AG04450 (cell line): ENCODE measurements at regions not wholly inside any gene's neighbourhood (a gene's known extent, or its start where the extent isn't known, plus 50 kb on each side); places are given as distances from the start of the nearest gene placed in this dataset.
A peak's percentile ranks its signal among the peaks of the same experiment; 100 is the strongest.

Experiments
- CTCF ChIA-PET: fragments of 300-600, 350-600 bp; formaldehyde crosslinking; extraction: SDS; loops from one replicate; lab custom pipeline; 2022; ENCODE audit warnings: antibody characterized with exemption, inconsistent platforms; lab: Charles Lee
- POLR2A ChIA-PET: fragments of 350-600 bp; formaldehyde crosslinking; extraction: SDS; loops from one replicate; lab custom pipeline; 2021; ENCODE audit warnings: antibody characterized with exemption, inconsistent platforms; lab: Yijun Ruan, JAX
- DNase-seq: peaks from one replicate; pipeline ENCODE4 v3.0.0-alpha.2; 2011; ENCODE audit warnings: low read depth, low spot score
- H3K27ac ChIP-seq: one replicate; pipeline ENCODE4 v1.5.1; 2012; ENCODE audit warnings: low read depth, low read length, control low read depth
- H3K27me3 ChIP-seq: one replicate; pipeline ENCODE4 v1.6.0; 2012; ENCODE audit warnings: low read length; ENCODE audit not compliant: control insufficient read depth, insufficient read depth
- H3K4me3 ChIP-seq: 2 replicates; pipeline ENCODE4 v1.5.1; 2011; ENCODE audit warnings: mild to moderate bottlenecking, low read depth, low read length, control low read depth
- H3K9me3 ChIP-seq: 2 replicates; pipeline ENCODE4 v1.5.1; 2012; ENCODE audit warnings: low read length; ENCODE audit not compliant: control insufficient read depth, insufficient read depth
- CTCF ChIP-seq: IDR thresholded peaks from 2 replicates; pipeline ENCODE4 v1.5.1; 2011; ENCODE audit warnings: low read depth, low read length, control low read depth, inconsistent platforms

DNA sequence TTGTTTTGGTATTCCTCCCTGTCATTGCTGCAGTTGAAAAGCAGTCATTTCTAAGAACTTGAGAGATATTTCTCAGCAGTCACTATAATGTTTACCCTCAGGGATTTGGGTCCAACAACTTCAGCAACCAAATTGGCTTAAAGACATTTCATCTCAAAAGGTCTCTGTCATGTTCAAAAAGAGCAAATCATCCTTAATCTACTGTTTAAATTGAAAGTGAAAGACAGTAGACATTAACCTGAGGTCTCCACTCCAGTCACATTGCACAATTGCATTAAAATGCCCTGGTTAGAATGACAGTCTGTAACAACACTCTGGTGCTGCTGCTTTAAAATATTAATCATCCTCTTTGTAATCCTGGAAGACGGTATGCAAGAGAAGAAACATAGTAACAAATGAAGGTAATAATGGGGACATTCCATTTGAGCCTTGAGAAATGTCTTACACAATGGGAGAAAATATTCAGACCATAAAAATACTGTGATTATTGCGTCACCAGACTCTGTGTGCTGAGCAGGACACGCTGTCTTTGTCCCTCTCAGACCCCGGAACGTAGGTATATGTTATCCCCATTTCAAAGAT lies 90.2 kb upstream of the UNC5C start:
- Histone ChIP-seq H3K4me3 (no peak overlapping the region), H3K27ac (no peak overlapping the region), H3K27me3 (no peaks in the 10 kb centered on the region), H3K9me3 (no peaks in the 10 kb centered on the region)
- POLR2A ChIA-PET = no interaction called here
- no peak for DNase-seq
- no peak for TF ChIP-seq CTCF
- CTCF ChIA-PET = interaction anchor here (3.0 kb wide), 1 partner anchor 13 kb away, joined by 8 read pairs; no protein-coding TSS in a partner anchor

GRCh38 chr4:95637043-95637600 lies 88.3 kb upstream of the UNC5C start:
- no peaks in the 10 kb centered on the region for H3K9me3 ChIP-seq
- ChIA-PET CTCF (interaction anchor here (1.0 to 3.0 kb wide), 3 partner anchors 15 to 471 kb away, joined by 3 to 8 read pairs (median 3); no protein-coding TSS in a partner anchor), POLR2A (no interaction called here)
- no peak overlapping the region for H3K4me3 ChIP-seq
- no peaks in the 10 kb centered on the region for H3K27me3 ChIP-seq
- DNase-seq = no peak
- peak; percentile 41 for TF ChIP-seq CTCF
- no peak overlapping the region for H3K27ac ChIP-seq

DNA sequence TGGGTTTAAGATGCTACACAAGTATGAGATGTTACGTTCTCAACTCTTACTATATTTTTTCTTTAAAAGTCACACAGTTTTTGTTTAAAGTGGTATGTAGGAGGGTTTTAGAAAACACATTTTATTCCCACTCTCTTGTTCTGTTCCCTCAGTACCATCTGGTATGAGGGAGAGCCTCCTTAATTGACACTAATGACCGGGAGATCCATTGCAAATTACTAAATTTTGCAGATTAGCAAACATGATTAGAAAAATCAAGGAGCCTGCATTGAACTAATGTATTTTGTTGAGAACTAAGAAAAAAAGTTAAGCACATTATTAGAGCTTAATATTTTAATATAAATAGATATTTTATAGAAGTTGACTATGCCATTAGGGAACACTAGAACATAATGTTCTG lies 87.3 kb upstream of the UNC5C start:
- no peak overlapping the region for H3K27ac ChIP-seq
- no peaks in the 10 kb centered on the region for H3K27me3 ChIP-seq
- no peak for DNase-seq
- H3K4me3 ChIP-seq = no peak overlapping the region
- no peak for TF ChIP-seq CTCF
- CTCF ChIA-PET = interaction anchor here (3.0 kb wide), 1 partner anchor 16 kb away, joined by 8 read pairs; no protein-coding TSS in a partner anchor
- H3K9me3 ChIP-seq = no peaks in the 10 kb centered on the region
- POLR2A ChIA-PET = no interaction called here

- DNase-seq = no peak
- CTCF ChIA-PET = no interaction called here
- no peak overlapping the region for H3K27ac ChIP-seq
- POLR2A ChIA-PET = no interaction called here
- H3K9me3 ChIP-seq = no peaks in the 10 kb centered on the region
- no peak for TF ChIP-seq CTCF
- no peak overlapping the region for H3K4me3 ChIP-seq
- no peaks in the 10 kb centered on the region for H3K27me3 ChIP-seq
These were observed 78.9 kb upstream of the UNC5C start for GRCh38 chr4:95627709-95628108.

DNA sequence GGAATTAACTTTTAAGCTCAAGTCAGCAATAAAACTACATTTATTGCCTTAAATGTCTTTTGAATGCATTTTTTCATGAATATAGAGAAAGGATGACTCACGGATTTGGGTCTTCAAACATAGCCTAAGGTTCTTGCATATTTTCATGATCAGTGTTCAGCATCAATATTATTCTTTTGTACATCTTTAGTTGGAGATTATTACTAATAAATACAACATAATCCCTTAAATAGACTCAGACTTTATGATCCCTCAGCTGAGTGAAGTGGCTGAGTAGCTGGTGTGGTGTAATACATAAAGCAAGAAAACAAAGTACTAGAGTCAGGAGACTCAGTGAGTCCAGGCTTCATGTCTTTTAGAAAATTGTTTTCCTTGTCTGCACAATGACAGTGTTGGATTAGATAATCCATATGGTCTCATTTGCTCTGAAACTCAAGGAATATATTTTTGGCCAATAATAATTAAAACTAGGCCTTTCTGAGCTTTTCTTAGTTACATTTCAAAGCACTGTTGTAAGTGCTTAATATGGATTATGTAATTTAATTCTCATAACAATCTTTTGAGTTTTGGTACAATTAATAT lies 78.3 kb upstream of the UNC5C start:
- Histone ChIP-seq H3K27ac (no peak overlapping the region), H3K9me3 (no peaks in the 10 kb centered on the region), H3K4me3 (no peak overlapping the region), H3K27me3 (no peaks in the 10 kb centered on the region)
- no peak for DNase-seq
- ChIA-PET POLR2A (no interaction called here), CTCF (no interaction called here)
- TF ChIP-seq CTCF = no peak
